ENCODE measurements at regions not wholly inside any gene's neighbourhood (a gene's known extent, or its start where the extent isn't known, plus 50 kb on each side); places are given as distances from the start of the nearest gene placed in this dataset.

DNA sequence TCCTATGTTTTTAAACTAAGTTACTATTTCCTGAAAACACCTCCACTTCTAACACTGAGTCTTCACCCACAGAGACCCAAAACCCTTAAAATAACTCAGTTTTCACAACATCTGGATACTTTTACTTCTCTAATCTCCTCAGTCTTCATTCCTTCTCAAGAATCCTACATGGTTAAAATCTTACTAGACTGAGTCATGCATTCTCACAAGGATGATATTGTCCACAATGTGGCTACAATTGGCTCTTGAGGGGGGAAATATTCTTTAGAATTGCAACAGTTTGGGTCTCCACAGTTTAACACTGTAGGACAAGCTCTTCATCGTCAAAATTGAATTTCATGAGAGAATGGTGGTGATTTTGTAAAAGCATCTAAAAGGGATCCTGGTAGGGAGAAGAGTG, 397.1 kb downstream of the SLITRK5 start:
- Histone ChIP-seq H3K9me3 (no peaks in the 10 kb centered on the region), H3K27ac (no peak overlapping the region), H3K36me3 (no peaks in the 10 kb centered on the region), H3K4me1 (no peaks in the 10 kb centered on the region), H3K4me3 (no peak overlapping the region), H3K27me3 (no peaks in the 10 kb centered on the region)
- no peak for DNase-seq (ENCODE audit: low spot score in 2 of 2)
- intact Hi-C loops (cut with DNase I) = no loop called here
- no peak for TF ChIP-seq CTCF (IDR thresholded peaks at IDR 0.05)

DNA sequence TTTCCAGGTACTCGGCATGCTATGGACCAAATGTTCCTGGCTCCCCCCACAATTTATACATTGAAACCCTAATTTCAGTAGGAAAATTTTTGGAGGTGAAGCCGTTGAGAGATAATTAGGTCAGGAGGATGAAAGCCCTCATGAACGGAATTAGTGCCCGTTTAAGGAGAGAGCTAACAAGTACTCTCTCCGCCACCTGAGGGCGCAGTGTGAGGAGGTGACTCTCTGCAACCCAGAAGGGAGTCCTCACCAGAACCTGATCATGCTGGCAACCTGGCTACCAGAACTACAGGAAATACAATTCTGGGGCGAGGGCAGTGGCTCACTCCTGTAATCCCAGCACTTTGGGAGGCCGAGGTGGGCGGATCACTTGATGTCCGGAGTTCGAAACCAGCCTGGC, 397.8 kb downstream of the SLITRK5 start:
- intact Hi-C loops (cut with DNase I) = no loop called here
- TF ChIP-seq CTCF (IDR thresholded peaks at IDR 0.05) = no peak
- H3K36me3 ChIP-seq = no peaks in the 10 kb centered on the region
- H3K27me3 ChIP-seq = no peaks in the 10 kb centered on the region
- no peaks in the 10 kb centered on the region for H3K9me3 ChIP-seq
- no peak for DNase-seq (ENCODE audit: low spot score in 2 of 2)
- no peak overlapping the region for H3K27ac ChIP-seq
- no peak overlapping the region for H3K4me3 ChIP-seq
- no peaks in the 10 kb centered on the region for H3K4me1 ChIP-seq

DNA sequence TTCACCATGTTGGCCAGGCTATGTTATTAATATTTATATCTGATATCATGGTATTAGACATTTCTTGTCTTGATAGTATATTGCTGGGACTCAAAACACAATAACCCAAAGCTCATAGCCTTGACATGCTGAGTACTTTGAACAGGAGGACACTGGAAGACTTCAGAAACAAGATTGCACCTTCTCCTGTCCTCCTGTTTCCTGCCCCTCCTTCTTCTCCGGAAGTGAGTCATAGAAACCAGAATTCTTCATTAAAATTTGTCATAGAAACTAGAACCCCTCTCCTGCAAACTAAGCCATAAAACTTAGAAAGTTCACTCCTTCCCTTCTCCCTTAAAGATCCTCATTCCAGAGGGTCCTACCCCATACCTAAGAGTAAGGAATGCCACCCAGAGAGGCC, 400.2 kb downstream of the SLITRK5 start:
- no peak overlapping the region for H3K27ac ChIP-seq
- H3K27me3 ChIP-seq = no peaks in the 10 kb centered on the region
- intact Hi-C loops (cut with DNase I) = no loop called here
- no peaks in the 10 kb centered on the region for H3K4me1 ChIP-seq
- H3K9me3 ChIP-seq = no peaks in the 10 kb centered on the region
- H3K36me3 ChIP-seq = no peaks in the 10 kb centered on the region
- no peak for DNase-seq (ENCODE audit: low spot score in 2 of 2)
- no peak overlapping the region for H3K4me3 ChIP-seq
- TF ChIP-seq CTCF (IDR thresholded peaks at IDR 0.05) = no peak

DNA sequence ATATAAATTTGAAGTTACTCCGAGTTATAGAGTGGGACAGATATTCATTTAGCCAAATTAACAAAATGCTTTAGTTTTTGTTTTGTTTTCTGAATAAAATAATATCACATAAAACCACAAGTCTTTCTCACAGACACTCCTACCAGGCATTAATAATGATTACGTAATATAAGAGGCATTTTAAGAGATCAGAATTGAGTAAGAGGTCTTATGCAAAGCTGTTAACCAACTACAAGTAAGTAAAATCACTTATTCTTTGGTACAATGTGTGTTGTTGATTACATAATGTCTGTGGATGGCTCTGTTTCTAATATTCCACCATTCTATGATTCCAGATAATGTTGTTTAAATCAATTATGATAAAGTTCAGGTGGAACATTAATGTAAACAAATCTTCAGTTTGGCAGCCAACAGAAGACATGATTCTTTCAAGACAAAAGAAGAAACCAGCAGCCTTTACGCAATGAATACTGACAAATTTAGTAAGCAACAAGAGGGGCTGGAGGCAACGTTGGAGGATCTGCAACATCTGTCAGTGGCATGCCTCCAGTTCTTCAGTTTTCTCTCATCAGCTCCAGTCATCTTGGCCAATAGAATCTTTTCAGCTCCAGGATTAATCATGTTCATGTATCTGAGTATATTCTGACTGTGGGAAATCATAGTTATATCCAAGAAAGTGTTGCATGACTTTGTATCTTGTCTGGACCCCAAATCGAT, 403.8 kb downstream of the SLITRK5 start:
- intact Hi-C loops (cut with DNase I) = no loop called here
- Histone ChIP-seq H3K9me3 (no peaks in the 10 kb centered on the region), H3K27me3 (no peaks in the 10 kb centered on the region), H3K36me3 (no peaks in the 10 kb centered on the region), H3K4me3 (no peak overlapping the region), H3K4me1 (no peaks in the 10 kb centered on the region), H3K27ac (no peak overlapping the region)
- no peak for DNase-seq (ENCODE audit: low spot score in 2 of 2)
- no peak for TF ChIP-seq CTCF (IDR thresholded peaks at IDR 0.05)

GRCh38 chr13:88085036-88085435, 413.9 kb downstream of the SLITRK5 start:
- no peak for TF ChIP-seq CTCF (IDR thresholded peaks at IDR 0.05)
- DNase-seq (ENCODE audit: low spot score in 2 of 2) = no peak
- Histone ChIP-seq H3K27ac (no peak overlapping the region), H3K9me3 (no peaks in the 10 kb centered on the region), H3K4me1 (no peaks in the 10 kb centered on the region), H3K27me3 (no peaks in the 10 kb centered on the region), H3K4me3 (no peak overlapping the region), H3K36me3 (no peaks in the 10 kb centered on the region)
- intact Hi-C loops (cut with DNase I) = no loop called here

DNA sequence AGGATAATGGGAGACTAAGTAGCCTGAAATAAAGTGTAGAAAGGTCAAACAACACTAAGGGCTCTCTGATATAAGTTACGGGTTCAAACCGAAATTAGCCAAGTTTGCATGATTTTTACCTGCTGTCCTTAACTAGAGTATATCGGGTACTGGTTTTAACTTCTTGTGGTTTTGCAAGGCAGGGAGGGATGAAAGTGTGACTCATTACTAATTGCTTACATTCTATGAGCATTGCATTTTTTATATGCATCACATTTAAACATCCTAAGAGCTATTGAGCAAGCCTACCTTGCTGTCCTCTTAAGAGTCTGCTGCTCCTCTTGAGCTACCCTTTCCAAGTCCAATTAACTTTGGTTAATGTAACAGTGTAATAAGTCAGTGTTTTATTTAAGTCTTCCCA, 415.4 kb downstream of the SLITRK5 start:
- TF ChIP-seq CTCF (IDR thresholded peaks at IDR 0.05) = no peak
- no peak overlapping the region for H3K4me3 ChIP-seq
- no peaks in the 10 kb centered on the region for H3K36me3 ChIP-seq
- no peaks in the 10 kb centered on the region for H3K9me3 ChIP-seq
- intact Hi-C loops (cut with DNase I) = no loop called here
- H3K27ac ChIP-seq = no peak overlapping the region
- no peaks in the 10 kb centered on the region for H3K4me1 ChIP-seq
- no peaks in the 10 kb centered on the region for H3K27me3 ChIP-seq
- DNase-seq (ENCODE audit: low spot score in 2 of 2) = no peak
